G401.6 (cell line): ENCODE measurements at regions not wholly inside any gene's neighbourhood (a gene's known extent, or its start where the extent isn't known, plus 50 kb on each side); places are given as distances from the start of the nearest gene placed in this dataset.

ENCODE experiments used
- FAIRE-seq: peaks from 2 replicates; lab custom pipeline; 2012; peaks lifted over from hg19 to GRCh38; lab: Jason Lieb, UNC

DNA sequence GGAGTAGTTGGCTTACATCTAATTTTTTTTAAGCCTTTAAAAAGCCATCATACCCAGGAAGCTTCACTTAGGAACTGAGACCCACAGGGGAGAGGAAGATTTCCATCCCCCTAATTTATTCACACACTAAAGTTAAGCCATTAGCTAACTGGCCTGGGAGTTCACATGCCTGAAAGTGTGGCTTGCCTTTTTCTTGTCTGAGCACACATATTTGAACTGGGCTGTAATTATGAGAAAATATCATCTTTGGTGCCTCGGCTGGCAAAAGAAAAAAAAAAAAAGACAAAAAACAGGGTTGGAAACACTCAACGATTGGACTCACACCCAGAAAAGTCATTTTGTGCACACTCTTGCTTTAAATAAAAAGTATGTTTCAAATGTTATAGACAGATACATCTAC lies 847.3 kb downstream of the MAT2B start:
- no peak for FAIRE-seq

DNA sequence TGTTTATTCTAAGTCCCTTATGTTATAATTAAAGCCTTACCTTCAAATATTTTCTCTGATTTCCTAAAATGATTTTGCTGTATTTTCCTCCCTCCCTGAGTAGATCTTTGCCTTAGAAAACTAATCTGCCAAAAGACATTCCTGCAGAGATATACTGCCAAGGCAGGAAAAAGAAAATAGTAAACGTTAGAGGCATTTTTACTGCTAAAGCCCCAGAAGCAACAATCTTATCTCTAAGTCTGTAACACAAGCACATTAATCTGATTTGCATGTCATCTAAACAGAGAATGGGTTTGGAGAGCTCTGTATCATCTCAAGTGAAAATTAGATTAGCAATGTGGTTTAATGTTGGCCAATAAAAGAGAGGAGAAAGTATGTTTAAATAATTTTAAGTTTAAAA lies 847.7 kb downstream of the MAT2B start:
- no peak for FAIRE-seq

DNA sequence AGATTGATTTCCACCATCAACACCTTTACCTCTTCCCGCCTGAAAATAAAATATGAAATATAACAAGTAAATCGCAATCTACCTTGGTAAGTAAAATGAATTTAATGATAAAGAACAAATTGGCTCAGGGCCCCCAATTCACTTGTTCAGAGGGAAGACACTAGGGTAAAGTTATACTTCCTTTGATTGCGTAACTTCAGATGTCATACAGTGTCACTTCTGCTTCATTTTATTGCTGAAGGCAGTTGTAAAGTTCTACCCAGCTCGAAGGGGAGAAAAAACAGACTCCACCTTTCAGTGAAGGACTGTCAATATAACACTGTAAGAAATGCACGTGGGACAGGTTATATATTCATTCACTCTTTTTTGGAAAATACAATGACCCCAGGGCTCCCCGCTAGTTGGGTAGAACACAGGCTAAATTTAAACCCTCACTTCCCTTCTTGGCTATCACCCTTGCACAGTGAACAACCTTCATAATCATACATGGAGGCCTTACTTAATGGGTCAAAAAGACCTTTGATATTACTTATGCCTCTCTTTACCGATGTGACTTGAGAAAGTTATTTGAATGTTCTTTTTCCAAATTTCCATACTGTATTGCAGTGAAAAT lies 848.8 kb downstream of the MAT2B start:
- no peak for FAIRE-seq

DNA sequence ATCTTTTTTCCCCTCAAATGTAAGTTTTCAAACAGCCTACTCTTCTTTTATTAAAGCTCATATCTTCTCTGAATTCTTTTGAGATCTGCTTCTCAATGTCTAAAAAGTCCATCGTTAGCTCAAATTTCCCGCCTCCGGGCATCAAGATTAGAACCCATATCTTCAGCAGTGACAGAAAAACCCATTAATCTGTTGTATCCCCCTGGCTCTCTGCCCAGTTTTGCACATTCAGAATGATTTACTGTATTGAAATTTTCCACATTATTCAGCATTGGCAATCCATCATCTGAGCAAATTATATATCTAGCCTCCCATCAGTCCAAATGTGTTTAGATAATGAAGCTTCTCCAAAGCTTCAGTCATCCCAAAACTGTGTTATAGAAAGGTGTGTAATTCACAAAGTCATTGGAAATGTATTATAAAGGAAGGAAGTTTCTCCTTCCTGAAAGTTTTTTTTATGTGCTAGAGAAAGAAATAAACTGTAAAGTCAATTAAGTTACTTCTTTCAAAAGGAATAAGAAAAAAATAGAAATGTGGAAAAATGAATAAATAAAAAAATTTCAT lies 849.9 kb downstream of the MAT2B start:
- no peak for FAIRE-seq

DNA sequence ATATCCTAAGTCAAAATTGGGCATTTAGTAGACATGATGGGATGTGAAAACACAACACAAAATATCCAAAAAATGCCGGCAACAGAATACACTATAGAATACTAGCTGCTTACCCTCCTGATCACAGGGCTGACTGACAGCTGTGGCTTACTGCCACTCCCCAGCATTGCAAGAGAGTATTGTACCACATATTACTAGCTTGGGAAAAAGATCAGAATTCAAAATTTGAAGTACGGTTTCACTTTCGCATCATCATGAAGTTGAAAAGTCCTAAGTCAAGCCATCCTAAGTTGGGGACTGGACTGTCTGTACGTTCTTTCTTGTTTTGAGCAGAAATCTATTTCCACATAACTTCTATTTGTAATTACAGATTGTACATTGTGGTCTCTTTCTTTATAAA lies 851.4 kb downstream of the MAT2B start:
- no peak for FAIRE-seq

DNA sequence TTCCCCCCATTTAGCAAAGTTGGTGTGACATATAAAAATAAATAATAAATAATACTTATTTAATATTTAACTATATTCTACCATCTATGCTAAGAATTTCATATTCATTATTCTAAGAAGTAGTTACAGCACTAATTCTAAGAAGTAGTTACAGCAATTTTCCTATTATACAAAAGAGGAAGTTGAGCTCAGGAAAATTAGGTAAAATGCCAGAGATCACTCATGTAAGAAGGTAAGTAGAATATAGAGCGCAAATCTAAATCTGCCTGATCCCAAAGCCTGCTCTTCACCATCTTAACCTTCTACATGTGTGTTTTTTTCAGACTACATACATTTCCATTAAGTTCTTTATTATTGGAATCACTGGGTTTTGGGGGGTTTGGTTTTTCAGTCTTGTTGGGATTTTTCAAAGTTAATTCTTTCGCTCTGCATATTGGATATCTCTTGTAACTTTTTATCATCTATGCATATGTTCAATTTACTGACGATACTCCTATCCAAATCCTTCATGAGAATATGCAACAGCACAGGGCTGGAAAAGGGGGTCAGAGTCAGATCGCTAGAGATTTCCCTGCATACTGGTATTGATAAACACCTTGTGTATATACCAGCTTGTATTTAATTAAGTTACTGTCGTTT lies 852.1 kb downstream of the MAT2B start:
- FAIRE-seq: no peak

DNA sequence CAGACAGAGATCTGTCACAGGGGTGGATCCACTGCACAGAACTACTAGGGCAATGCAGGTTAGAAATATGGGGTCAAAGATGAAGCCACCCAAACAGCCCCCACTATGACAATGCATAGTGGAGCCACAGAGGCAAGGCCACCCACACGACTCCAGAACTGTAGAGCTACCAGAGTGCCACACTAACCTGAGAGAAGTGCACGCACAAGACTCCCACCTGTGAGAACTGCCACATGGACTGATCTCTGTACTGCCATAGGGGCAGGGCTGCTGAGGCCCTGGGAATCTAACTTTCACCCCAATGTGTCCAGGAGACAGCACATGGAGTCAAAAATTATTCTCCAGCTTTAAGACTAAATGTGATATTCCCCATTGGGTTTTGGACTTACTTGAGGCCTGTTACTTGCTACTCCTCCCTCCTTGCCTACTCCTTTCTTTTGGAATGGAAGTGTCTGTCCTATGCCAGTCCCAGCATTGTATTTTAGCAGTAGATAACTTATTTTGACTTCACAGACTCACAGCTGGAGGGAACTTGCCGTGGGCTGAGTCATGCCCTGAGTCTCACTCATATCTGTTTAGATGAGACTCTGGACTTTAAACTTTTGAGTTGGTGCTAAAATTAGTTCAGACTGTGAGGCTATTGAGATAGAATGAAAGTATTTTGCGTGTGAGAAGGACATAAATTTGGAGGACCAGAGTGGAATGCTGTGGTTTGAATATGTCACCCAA lies 853.3 kb downstream of the MAT2B start:
- no peak for FAIRE-seq

DNA sequence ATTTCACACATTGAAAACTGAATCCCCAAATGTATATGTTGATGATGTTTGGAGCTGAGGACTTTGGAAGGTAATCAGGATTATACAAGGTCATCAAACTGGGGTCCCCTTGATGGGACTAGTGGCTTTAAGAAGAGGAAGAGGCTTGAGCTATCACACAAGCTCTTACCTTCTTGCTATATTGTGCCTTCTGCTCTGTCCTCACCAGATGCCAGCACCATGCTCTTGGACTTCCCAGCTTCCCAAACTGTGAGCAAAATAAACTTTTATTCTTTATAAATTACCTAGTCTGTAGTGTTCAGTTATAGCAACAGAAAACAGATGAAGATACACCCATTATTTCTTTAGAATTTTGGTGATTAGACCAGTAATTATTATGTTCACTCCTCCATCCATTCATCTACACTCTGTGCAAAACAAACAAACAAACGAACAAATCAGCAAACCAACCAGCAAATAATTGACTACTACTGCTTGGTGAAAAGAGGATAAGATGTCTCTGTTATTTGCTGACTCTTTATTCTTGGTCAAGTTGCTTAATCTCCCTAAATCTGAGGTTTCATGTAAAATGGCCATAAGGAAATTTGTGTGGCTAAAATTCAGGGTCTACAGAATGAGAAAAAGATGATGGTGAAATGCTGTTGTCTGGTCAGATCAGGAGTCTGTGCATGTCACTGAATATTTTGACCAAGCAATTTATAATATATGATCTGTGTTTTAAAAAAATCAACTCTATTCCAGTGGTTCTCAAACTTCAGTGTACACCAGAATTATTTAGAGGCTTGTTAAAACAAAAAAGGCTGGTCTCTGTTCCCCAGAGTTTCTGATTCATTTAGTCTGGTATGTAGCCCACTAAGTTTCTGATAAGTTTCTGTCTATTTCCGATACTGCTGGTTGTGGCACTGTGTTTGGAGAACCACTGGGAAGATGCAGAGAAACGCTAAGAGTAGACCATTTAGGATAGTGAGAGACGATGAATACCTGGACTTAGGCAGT lies 854.1 kb downstream of the MAT2B start:
- FAIRE-seq: no peak

DNA sequence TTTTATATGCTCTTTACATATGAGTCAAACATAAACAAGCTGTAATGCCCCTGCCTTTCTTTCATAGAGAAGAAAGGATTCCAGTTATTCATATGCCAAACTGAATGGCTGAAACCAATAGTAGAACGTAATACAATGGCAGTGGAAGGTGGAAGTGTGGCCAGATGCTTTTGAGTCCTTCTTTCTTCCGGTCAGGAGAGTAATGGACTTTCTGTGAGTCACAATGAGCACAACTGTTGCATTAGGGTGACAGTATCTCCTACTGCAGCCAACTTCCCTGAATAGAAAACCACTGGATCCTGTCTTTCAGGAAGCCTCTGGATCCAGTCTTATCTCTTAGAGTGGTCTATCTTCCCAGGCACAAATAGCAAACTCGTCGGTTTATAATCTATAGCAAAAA lies 855.2 kb downstream of the MAT2B start:
- no peak for FAIRE-seq

DNA sequence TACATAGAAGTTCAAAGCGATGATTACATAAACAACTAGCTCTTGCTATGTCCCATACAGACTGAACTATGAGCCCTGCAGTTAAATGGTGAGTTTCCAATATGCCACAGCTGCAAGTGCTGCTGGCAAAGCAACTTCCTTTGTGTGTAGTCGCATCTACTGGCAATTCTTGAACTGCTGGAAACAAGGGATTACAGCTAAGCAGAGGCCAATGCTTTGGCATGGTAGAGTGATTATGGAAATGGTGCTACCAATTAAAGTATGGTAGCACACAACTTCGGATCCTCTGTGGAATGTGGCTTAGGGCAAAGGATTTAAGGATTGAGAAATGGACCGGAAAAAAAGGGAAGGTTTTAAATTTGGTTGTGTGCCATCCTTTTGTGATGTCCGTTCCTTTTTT lies 856.6 kb downstream of the MAT2B start:
- FAIRE-seq: no peak

DNA sequence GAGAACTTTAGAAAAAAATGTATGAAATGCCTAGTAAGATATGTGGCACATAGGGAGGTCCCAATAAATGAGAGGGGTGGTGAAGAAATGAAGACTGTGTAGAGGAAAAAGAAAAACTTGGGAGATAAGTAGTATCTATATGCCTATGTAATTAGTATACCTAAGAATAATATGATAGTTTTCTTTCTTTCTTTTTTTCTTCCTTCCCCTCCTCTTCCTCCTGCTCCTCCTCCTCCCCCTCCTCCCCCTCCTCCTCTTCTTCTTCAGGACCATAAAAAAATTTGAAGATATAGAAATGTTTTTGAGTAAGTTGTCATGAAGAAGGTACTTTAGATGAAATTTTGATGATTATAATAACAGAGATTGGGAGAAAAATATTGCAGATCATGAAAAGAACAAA lies 857.4 kb downstream of the MAT2B start:
- FAIRE-seq: no peak

DNA sequence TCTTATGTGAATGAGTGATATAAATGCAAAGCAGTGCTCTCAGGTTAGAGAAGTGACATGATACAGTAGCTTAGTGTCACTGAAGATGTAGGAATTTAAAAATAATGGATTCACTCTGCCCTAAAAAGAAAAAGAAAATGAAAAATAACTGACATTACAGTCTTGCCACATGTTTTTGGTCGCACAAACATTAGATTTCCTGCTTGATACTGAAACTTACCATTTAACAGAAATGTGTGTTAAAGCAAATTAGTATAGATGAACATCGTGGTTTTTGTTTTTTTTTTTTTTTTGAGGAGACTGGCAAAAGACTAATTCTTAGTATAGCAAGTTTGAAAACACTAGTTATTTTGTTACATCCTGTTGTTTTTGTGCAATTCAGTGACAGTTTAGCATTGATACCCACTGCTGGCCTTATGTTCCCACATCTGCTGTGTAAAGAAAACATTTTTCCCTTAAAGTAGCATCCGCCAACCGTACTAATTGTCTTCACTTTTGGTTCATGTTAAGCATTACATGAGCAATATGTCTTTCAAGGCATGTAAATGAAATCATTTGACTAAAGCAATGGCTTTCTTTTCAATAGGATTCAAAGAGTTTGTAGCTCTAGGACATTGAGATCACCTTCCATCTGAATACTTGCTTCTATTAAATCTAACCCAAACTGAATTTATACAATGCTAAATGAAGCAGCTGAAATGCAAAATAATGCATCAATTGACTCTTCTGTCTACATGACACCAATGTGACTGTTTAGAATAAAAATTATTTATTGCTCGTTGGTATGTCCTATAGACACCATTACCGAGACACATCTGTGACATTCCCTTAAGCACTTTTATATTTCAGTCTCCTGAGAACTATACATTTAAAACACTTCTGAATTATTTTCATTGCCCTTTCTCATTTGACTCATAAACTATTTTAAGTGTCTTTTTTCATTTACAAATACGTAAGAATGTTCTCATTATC lies 859.1 kb downstream of the MAT2B start:
- FAIRE-seq: no peak

DNA sequence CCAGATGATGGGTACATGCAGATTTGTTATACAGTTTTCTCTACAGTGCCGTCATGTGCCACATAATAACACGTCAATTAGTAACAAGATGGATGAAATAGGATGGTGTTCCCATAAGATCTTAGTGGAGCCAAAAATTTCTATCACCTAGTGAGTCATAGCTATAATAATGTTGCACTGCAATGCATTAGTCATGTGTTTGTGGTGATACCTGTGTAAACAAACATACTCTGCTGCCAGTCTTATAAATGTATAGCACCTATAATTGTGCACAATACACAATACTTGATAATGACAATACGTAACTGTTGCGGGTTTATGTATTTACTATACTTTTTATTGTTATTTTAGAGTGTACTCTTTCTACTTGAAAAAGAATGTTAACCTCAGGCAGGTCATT lies 865.4 kb downstream of the MAT2B start:
- FAIRE-seq: no peak

DNA sequence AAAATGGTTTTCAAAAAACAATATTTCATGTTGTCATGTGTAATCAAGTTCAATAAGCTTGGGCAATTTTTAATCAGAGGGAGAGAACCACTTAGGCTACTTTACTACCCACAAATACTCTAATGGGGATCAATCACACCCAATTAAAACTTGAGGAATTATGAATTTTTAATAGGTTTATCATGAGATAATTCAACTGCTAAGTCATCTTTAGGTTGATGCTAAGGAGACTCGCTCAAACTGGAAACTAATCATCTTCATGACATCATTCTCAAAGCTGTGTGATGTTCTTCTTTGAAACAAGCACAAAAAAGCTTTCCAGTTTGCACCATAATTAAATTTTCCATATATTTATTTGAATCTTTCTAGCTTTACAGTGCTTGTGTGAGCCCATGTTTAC lies 867.5 kb downstream of the MAT2B start:
- FAIRE-seq: no peak

DNA sequence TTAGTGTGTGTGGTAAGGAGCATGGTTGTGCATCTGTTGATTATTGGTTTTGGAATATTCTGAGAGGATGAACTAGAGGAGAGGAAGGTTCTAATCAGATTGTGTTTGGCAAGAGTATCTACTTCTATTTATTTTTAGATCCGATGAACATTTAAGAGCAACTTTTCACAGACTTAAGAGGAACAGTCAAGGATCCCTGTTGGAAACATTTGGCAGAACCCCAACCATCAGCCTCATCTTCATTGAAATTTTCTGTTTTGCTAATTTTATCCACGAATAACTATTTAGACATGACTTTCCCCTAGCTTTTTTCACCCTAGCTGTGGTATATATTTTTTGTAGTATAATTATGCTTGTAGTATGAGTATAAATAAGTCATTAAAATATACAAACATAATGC lies 868.5 kb downstream of the MAT2B start:
- no peak for FAIRE-seq

DNA sequence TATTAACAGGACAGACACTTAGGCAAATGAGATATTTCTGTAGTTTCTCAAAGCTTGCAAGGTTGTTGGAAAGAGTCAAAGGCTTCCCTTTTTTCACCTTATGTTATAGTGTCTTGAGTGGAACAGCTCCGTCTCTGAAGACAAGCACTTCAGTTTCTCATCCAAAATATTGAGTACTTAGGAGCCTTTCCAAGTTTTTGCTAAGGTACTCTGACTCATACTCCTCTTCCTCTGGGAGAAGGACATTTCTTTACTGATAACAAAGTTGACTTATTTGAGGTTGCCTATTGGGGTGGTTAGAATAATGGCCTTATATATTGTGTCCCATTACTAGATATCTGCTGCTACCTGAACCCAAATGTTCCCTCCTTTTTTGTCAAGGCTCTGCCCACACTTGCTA lies 869.6 kb downstream of the MAT2B start:
- FAIRE-seq: no peak

DNA sequence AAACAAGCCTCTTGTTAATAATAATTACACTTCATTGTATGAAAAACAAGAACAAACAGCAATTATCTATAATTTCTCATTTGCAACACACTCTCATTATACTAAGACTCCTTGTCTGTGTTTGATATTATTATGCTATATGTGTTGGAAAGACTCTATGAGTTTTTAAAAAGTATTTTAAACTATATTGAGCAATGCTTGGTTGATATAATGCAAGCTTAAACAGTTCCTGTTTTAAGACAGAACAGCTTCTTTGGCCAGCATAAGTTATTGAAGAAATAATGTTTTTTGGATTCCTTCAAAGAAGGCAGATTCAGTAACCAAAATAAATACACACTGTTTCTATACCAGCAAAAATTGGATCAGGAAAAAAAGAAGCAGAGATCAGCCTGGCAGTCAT lies 871.4 kb downstream of the MAT2B start:
- no peak for FAIRE-seq

DNA sequence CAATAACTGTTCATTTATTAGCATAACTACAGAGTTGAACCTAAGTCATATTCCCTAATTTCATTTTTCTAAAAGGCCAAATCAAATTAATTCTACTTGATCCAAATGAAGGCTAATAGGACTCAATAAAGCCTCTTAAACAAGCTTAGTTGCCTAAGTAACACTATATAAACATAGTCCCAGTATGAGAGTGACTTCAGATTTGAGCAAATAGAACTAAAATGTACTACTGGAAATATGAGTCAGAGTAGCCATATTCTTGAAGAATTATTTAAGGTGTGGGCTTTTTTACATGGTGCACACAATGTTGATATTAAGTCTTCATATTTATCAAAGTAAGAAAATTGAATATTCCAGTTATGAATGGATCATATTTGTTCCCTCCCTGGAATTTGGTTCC lies 872.3 kb downstream of the MAT2B start:
- FAIRE-seq: no peak

DNA sequence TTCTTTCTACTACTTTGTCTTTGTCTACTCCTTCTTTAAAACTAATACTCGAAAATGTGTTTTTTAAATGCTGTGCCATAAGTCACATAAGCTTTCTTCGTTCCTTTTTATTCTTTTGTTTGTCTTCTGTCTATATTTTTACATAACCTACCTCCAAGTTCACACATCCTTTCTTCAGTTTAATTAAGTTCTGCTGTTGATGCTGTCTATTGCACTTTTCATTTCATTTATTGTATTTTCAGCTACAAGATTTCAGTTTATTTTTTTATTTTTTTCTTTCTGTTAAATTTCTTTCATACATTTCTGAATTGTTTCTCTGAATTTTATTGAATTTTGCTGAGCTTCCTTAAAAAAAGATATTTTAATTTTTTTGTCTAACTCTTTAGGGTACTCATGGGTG lies 878.2 kb downstream of the MAT2B start:
- no peak for FAIRE-seq

DNA sequence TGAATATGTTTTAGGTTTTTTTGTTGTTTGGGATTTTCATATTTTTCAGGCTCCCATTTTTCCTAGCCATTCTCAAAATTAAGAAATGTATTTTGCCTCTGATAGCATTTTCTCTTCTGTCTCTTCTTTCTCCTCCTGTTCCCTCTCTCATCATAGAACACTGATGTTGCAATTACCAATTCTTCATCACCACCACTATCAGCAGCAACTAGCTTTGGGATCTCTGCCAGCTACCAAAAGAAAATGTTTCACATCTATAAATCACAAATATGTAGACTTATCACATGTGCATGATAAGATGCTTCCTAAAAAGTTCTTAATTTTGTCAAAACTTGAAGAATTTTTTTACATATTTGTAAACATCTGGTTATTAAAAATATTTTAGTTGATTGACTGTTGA lies 887.1 kb downstream of the MAT2B start:
- no peak for FAIRE-seq

DNA sequence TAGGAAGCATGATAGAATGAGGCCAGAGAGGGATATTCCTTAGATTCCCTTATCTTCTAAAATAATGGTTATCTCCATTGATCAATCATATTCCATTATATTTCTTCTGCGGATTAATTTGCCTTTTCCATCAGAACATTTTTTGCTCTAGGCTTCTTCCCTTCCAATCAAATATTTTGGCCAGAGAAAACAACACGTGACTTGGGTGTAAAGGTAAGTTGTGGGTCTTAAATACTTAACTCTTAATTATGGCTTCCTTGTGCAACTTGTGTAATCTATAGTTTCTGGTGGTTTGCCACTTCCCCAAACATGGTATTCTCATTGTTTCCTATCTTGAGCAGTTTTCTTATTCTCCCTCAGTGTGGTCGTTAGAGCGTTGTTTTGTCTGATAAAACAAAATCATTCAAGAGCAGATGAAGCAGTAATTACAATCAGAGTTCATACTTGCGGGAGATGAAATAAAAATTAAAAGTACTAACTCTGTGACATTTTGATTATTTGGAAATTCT lies 889.3 kb downstream of the MAT2B start:
- FAIRE-seq: no peak
